NCI-H524 (cell line): ENCODE measurements at regions not wholly inside any gene's neighbourhood (a gene's known extent, or its start where the extent isn't known, plus 50 kb on each side); places are given as distances from the start of the nearest gene placed in this dataset.
A peak's percentile ranks its signal among the peaks of the same experiment; 100 is the strongest.
"Not testable (repeated sequence)": the region's sequence is repeated elsewhere in the genome, so short reads cannot be mapped to it uniquely, and the experiment has no call there.

Experiments
- DNase-seq, 2 experiments: peaks; one replicate each; lab custom pipeline; 2025; lab: John Stamatoyannopoulos, UW

GRCh38 chr20:41717483-41717882, 99.3 kb upstream of the CHD6 start:
- peak; percentile 75 to 81 for DNase-seq

GRCh38 chr20:41716911-41717310, 98.7 kb upstream of the CHD6 start:
- no peak for DNase-seq

GRCh38 chr20:41716436-41716835, 98.3 kb upstream of the CHD6 start:
- no peak for DNase-seq

- DNase-seq = no peak
These were observed 97.3 kb upstream of the CHD6 start for GRCh38 chr20:41715526-41715925.

- no peak for DNase-seq
These were observed 95.9 kb upstream of the CHD6 start for GRCh38 chr20:41714030-41714429.

- no peak for DNase-seq
These were observed 86.7 kb upstream of the CHD6 start for GRCh38 chr20:41704896-41705295.

GRCh38 chr20:41702647-41703046, 84.5 kb upstream of the CHD6 start:
- no peak for DNase-seq

GRCh38 chr20:41701588-41702348, 83.6 kb upstream of the CHD6 start:
- peak; percentile 25 to 51 for DNase-seq

- not testable (repeated sequence) for DNase-seq
These were observed 81.5 kb upstream of the CHD6 start for GRCh38 chr20:41699673-41700072.

GRCh38 chr20:41697861-41698559, 79.8 kb upstream of the CHD6 start:
- peak; percentile 47 to 56 for DNase-seq

GRCh38 chr20:41696428-41696827, 78.3 kb upstream of the CHD6 start:
- DNase-seq = no peak

GRCh38 chr20:41694796-41695195, 76.6 kb upstream of the CHD6 start:
- DNase-seq = no peak

- DNase-seq = peak; percentile 92 to 98
These were observed 75.2 kb upstream of the CHD6 start for GRCh38 chr20:41693136-41693979.

- peak; percentile 98 to 99 for DNase-seq
These were observed 74.4 kb upstream of the CHD6 start for GRCh38 chr20:41692479-41693135.

GRCh38 chr20:41691443-41691842, 73.3 kb upstream of the CHD6 start:
- no peak for DNase-seq

- no peak for DNase-seq
These were observed 72.5 kb upstream of the CHD6 start for GRCh38 chr20:41690702-41691101.

- no peak for DNase-seq
These were observed 68.8 kb upstream of the CHD6 start for GRCh38 chr20:41686961-41687360.

- DNase-seq = not testable (repeated sequence)
These were observed 67.0 kb upstream of the CHD6 start for GRCh38 chr20:41685145-41685544.

- no peak for DNase-seq
These were observed 60.6 kb upstream of the CHD6 start for GRCh38 chr20:41678799-41679198.

GRCh38 chr20:41672282-41672681, 54.1 kb upstream of the CHD6 start:
- no peak for DNase-seq

- DNase-seq = no peak
These were observed 53.0 kb upstream of the CHD6 start for GRCh38 chr20:41671143-41671542.

GRCh38 chr20:41670631-41671030, 52.5 kb upstream of the CHD6 start:
- DNase-seq = no peak
